ENCODE measurements at regions not wholly inside any gene's neighbourhood (a gene's known extent, or its start where the extent isn't known, plus 50 kb on each side); places are given as distances from the start of the nearest gene placed in this dataset.

- 0 out of 3 replicates have a peak overlapping the region, but pooled peaks have one; percentile 38 for H2BK15ac ChIP-seq (ENCODE audit: low read depth, low read length)
- no peak overlapping the region for H3K27ac ChIP-seq (ENCODE audit: insufficient read depth, low read length)
- peaks cover 2% of the 10 kb centered on the region; the same call in 1 of the 2 replicates for H3K4me1 ChIP-seq (ENCODE audit: control insufficient read depth, insufficient read depth, low read length)
- H2AK5ac ChIP-seq (ENCODE audit: low read depth, low read length), result no peak overlapping the region
- no peak overlapping the region for H3K4me2 ChIP-seq (ENCODE audit: low read depth, low read length)
- H4K5ac ChIP-seq (ENCODE audit: low read depth, low read length), result no peak overlapping the region
- H3K9me1 ChIP-seq (ENCODE audit: insufficient read depth, low read length), result no peaks in the 10 kb centered on the region
- no peak overlapping the region; the same call in 1 of the 2 replicates for H2BK20ac ChIP-seq (ENCODE audit: low read depth, low read length)
- in situ Hi-C loops (cut with MboI; ENCODE audit: low sequenced_read_pairs), result no loop called here
- H2AK9ac ChIP-seq (replicated peaks; ENCODE audit: low read depth, low read length, poor library complexity), result no peak overlapping the region
- H4K20me1 ChIP-seq (ENCODE audit: insufficient read depth, low read length), result no peaks in the 10 kb centered on the region
- peak overlapping the region; percentile 23; the same call in 1 of the 2 replicates for H2BK120ac ChIP-seq (ENCODE audit: low read depth, low read length)
- no peak overlapping the region for H3K14ac ChIP-seq (replicated peaks; ENCODE audit: low read depth, low read length)
- H2BK5ac ChIP-seq (ENCODE audit: low read depth, low read length, poor library complexity, severe bottlenecking), result peak overlapping the region; percentile 25
- ATAC-seq (ENCODE audit: low read depth) (peak; percentile 72), DNase-seq (peak; percentile 94)
- H3K27me3 ChIP-seq (ENCODE audit: control insufficient read depth, insufficient read depth, low read length), result no peaks in the 10 kb centered on the region
- ChIA-PET POLR2A (ENCODE audit: unreplicated experiment) (no interaction called here), CTCF (no interaction called here)
- no peak overlapping the region for H3K4ac ChIP-seq (ENCODE audit: low read depth, low read length)
- H3K36me3 ChIP-seq (ENCODE audit: control insufficient read depth, insufficient read depth, low read length), result no peaks in the 10 kb centered on the region
- no peaks in the 10 kb centered on the region for H3K79me1 ChIP-seq (ENCODE audit: low read depth in 1 of 2, low read length in 2 of 2)
- TF ChIP-seq MAZ (IDR thresholded peaks at IDR 0.05; ENCODE audit: borderline replicate concordance, low read depth, low read length) (no peak), BHLHE40 (IDR thresholded peaks at IDR 0.05; ENCODE audit: low read depth, low read length) (peak; percentile 59; the same call in 1 of the 2 replicates), FOS (IDR thresholded peaks at IDR 0.05; ENCODE audit: low read depth, low read length) (peak; percentile 98), RAD21 (IDR thresholded peaks at IDR 0.05; ENCODE audit: low read length) (no peak), CHD1 (IDR thresholded peaks at IDR 0.05; ENCODE audit: low read depth, low read length) (no peak), MAFK (IDR thresholded peaks at IDR 0.05; ENCODE audit: low read depth, low read length) (0 out of 2 replicates have a peak, but pooled peaks have one; percentile 25), CEBPB (IDR thresholded peaks at IDR 0.05; ENCODE audit: low read depth, low read length) (no peak), NFE2L2 (IDR thresholded peaks at IDR 0.05; ENCODE audit: low read depth, low read length) (peak; percentile 81)
- TF ChIP-seq, protein P1, sequence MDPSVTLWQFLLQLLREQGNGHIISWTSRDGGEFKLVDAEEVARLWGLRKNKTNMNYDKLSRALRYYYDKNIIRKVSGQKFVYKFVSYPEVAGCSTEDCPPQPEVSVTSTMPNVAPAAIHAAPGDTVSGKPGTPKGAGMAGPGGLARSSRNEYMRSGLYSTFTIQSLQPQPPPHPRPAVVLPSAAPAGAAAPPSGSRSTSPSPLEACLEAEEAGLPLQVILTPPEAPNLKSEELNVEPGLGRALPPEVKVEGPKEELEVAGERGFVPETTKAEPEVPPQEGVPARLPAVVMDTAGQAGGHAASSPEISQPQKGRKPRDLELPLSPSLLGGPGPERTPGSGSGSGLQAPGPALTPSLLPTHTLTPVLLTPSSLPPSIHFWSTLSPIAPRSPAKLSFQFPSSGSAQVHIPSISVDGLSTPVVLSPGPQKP (IDR thresholded peaks at IDR 0.05; ENCODE audit: borderline replicate concordance, low read depth, low read length), result no peak
- no peak overlapping the region for H2AFZ ChIP-seq (replicated peaks; ENCODE audit: low read length, poor library complexity)
- dilution Hi-C loops (cut with HindIII; ENCODE audit: low sequenced_read_pairs, unreplicated experiment), result no loop called here
- BruUV-seq (replicated peaks), result no TSS peak
- no peak overlapping the region for H3K56ac ChIP-seq (ENCODE audit: extremely low read depth, insufficient read depth, low read length)
- no peak overlapping the region for H3K18ac ChIP-seq (ENCODE audit: low read depth, low read length)
- no peak overlapping the region for H3K4me3 ChIP-seq (ENCODE audit: insufficient read depth, low read depth, low read length)
- no peak overlapping the region for H4K91ac ChIP-seq (ENCODE audit: insufficient read depth, low read depth, low read length)
- H3K9ac ChIP-seq (ENCODE audit: low read depth, low read length), result no peak overlapping the region
- no peaks in the 10 kb centered on the region for H3K9me3 ChIP-seq (ENCODE audit: control insufficient read depth, insufficient read depth, low read length)
- H3K23ac ChIP-seq (ENCODE audit: low read depth, low read length), result no peak overlapping the region
- intact Hi-C loops (cut with micrococcal nuclease), result loop anchor here (5.0 kb wide), 1 partner anchor 293 kb away; no protein-coding TSS in a partner anchor
- H4K8ac ChIP-seq (ENCODE audit: low read depth in 2 of 2, low read length in 2 of 2), result no peak overlapping the region
Observed at GRCh38 chr12:22974865-22975264, 349.9 kb downstream of the ETNK1 start.
